Lung microvascular endothelial cell (primary cell): ENCODE measurements at regions not wholly inside any gene's neighbourhood (a gene's known extent, or its start where the extent isn't known, plus 50 kb on each side); places are given as distances from the start of the nearest gene placed in this dataset.

Experiments
- DNase-seq, 2 donors: peaks; one replicate each; pipeline versions ENCODE4 v3.0.0 to v3.0.0-alpha.2; 2010; ENCODE audit warnings: low read depth in 2 of 2

DNA sequence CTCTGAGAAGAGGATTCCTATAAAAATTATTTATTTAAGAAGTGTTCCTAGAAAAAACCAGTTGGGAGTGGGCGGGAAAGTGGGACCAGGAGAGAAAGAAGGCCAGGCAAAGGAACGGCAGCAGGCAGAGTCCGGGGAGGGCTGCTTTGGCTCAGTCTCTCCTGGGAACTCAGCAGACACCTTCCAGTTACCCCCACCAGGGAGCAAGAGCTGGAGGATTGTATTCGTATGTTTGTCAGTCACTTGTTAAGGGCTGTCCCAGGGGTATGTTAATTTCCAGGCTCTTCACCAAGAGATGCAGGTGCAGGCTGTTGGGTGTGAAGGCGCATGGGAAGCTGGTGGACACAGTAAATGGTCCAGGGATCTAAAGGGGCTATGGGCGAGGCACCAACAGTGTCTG, 53.0 kb upstream of the CHD6 start:
- DNase-seq: no peak

DNA sequence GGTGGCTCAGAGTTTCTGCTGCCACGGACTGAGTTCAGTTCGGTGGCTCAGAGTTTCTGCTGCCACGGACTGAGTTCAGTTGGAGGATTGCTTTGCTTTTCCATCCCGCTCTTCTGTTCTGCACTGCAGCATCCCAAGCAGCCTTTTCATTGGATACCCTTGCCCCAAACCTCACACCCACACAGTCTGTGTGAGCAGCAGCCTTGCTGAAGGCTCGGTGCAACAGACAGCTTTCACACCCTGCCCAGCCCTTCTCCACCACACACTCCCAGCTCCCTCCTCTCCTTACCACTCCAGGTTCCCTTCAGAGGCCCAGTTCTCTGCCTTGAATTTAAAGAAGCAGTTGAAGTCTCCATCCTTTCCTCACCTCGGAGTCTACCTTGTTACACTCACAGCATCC, 52.5 kb upstream of the CHD6 start:
- no peak for DNase-seq

DNA sequence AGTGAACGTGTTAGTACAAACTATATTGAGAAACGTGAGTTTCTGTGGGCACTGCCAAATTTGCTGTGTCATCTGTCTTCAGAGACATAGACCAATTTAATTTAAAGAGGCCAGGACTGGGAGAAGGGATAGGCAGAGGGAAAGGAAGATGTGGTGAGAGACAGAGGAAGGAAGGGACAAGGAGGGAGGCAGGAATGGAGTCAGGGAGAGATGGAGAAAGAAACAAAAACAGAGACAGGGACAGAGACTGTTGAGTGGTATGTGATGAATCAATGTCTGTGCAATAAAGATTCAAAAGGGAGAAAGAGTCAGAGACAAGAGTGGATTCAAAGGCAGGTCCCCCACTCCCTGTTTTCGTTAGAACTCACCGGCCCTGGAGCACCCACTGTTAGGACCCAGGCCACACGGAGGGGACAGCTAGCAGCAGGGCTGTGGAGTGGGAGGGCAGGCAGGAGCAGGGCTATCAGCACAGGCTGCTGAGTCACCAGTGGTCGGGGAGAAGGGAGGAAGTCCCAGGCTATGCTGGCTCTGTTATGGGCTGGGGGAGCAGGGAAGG, 51.6 kb upstream of the CHD6 start:
- no peak for DNase-seq

GRCh38 chr20:41668057-41668749, 50.0 kb upstream of the CHD6 start:
- DNase-seq: no peak
